GM12864 (cell line): ENCODE measurements at regions not wholly inside any gene's neighbourhood (a gene's known extent, or its start where the extent isn't known, plus 50 kb on each side); places are given as distances from the start of the nearest gene placed in this dataset.

Experiments
- DNase-seq: peaks from one replicate; pipeline ENCODE4 v3.0.0-alpha.2; 2011; ENCODE audit warnings: low read depth
- H3K4me3 ChIP-seq: 2 replicates; pipeline ENCODE4 v1.5.1; 2011; ENCODE audit warnings: mild to moderate bottlenecking, low read depth, low read length, control low read depth
- CTCF ChIP-seq: IDR thresholded peaks from 2 replicates; pipeline ENCODE4 v1.5.1; 2011; ENCODE audit warnings: low read depth, mild to moderate bottlenecking, moderate library complexity, low read length, control low read depth, inconsistent platforms; ENCODE audit errors: missing control alignments

GRCh38 chr9:711761-712553, 129.5 kb upstream of the DMRT1 start:
- TF ChIP-seq CTCF, result no peak
- no peak for DNase-seq
- H3K4me3 ChIP-seq, result no peak overlapping the region

GRCh38 chr9:712643-713042, 128.9 kb upstream of the DMRT1 start:
- no peak for TF ChIP-seq CTCF
- no peak for DNase-seq
- H3K4me3 ChIP-seq, result no peak overlapping the region

GRCh38 chr9:713091-713490, 128.4 kb upstream of the DMRT1 start:
- no peak overlapping the region for H3K4me3 ChIP-seq
- DNase-seq, result no peak
- no peak for TF ChIP-seq CTCF

GRCh38 chr9:714675-715074, 126.8 kb upstream of the DMRT1 start:
- DNase-seq, result no peak
- no peak for TF ChIP-seq CTCF
- no peak overlapping the region for H3K4me3 ChIP-seq

- no peak overlapping the region for H3K4me3 ChIP-seq
- no peak for DNase-seq
- TF ChIP-seq CTCF, result no peak
These were observed 126.2 kb upstream of the DMRT1 start for GRCh38 chr9:715300-715699.

GRCh38 chr9:715743-716400, 125.6 kb upstream of the DMRT1 start:
- DNase-seq, result no peak
- no peak overlapping the region for H3K4me3 ChIP-seq
- TF ChIP-seq CTCF, result no peak
